SK-N-MC (cell line): ENCODE measurements at regions not wholly inside any gene's neighbourhood (a gene's known extent, or its start where the extent isn't known, plus 50 kb on each side); places are given as distances from the start of the nearest gene placed in this dataset.

Source experiments
- EZH2 ChIP-seq: fragments of 200-600 bp; sonication (generic); IDR thresholded peaks from one replicate; pipeline ENCODE4 v1.6.1; 2017; ENCODE audit warnings: antibody characterized with exemption
- POLR2AphosphoS5 ChIP-seq: IDR thresholded peaks from 2 replicates; pipeline ENCODE4 v1.6.1; 2012; ENCODE audit warnings: mild to moderate bottlenecking, low read depth, low read length, borderline replicate concordance

- TF ChIP-seq EZH2 (no peak), POLR2AphosphoS5 (no peak)
Measured at GRCh38 chr2:121162893-121163292, 122.1 kb downstream of the TFCP2L1 start.
